Kidney (tissue), 13 donors: ENCODE measurements at regions not wholly inside any gene's neighbourhood (a gene's known extent, or its start where the extent isn't known, plus 50 kb on each side); places are given as distances from the start of the nearest gene placed in this dataset.

Experiments
- DNase-seq, 5 donors: peaks; one replicate each; pipeline ENCODE4 v3.0.0-alpha.2; 2013 to 2020
- FAIRE-seq: peaks from 2 replicates; lab custom pipeline; 2012; peaks lifted over from hg19 to GRCh38; lab: Jason Lieb, UNC
- H3K27ac ChIP-seq, 2 donors: one replicate each; pipeline ENCODE4 v1.7.0; 2013; ENCODE audit warnings: low read depth in 2 of 2, low read length in 2 of 2, inconsistent platforms in 1 of 2
- H3K27me3 ChIP-seq: one replicate; pipeline ENCODE4 v1.7.1; 2013; ENCODE audit warnings: low read length, inconsistent platforms; ENCODE audit not compliant: control insufficient read depth, insufficient read depth
- H3K36me3 ChIP-seq, 3 donors: one replicate each; pipeline versions ENCODE4 v1.7.0 to v1.7.1; 2013; ENCODE audit warnings: low read length in 3 of 3, control low read depth in 1 of 3, inconsistent platforms in 1 of 3; ENCODE audit not compliant: insufficient read depth in 3 of 3, control insufficient read depth in 2 of 3
- H3K4me1 ChIP-seq, 3 donors: one replicate each; pipeline versions ENCODE4 v1.7.0 to v1.7.1; 2013; ENCODE audit warnings: low read length in 3 of 3, inconsistent platforms in 1 of 3, low read depth in 1 of 3; ENCODE audit not compliant: control insufficient read depth in 2 of 3, insufficient read depth in 2 of 3
- H3K4me3 ChIP-seq, 3 donors: one replicate each; pipeline versions ENCODE4 v1.7.0 to v1.8.1; 2013; ENCODE audit warnings: low read length in 3 of 3, control low read depth in 1 of 3, inconsistent platforms in 1 of 3
- H3K9ac ChIP-seq, 3 donors: one replicate each; pipeline versions ENCODE4 v1.7.0 to v1.7.1; 2013; ENCODE audit warnings: low read length in 3 of 3, control low read depth in 1 of 3, inconsistent platforms in 1 of 3
- H3K9me3 ChIP-seq, 3 donors: one replicate each; pipeline versions ENCODE4 v1.7.0 to v1.7.1; 2013; ENCODE audit warnings: low read length in 3 of 3, control low read depth in 1 of 3, inconsistent platforms in 1 of 3; ENCODE audit not compliant: control insufficient read depth in 2 of 3, insufficient read depth in 1 of 3
- intact Hi-C: fragments of 100-400 bp; cut with DNase I; formaldehyde crosslinking; loops from one replicate; pipeline ENCODE4 v1.11.1; 2022
- TF ChIP-seq, protein P1 (sequence below): IDR thresholded peaks from 3 replicates; pipeline ENCODE4 v1.5.1; 2012; ENCODE audit warnings: mild to moderate bottlenecking, moderate library complexity, borderline replicate concordance; ENCODE audit not compliant: insufficient read depth; ENCODE audit errors: extremely low read depth
- donor health status: control.
- donor health status: control.
- donor health status: control.
- donor health status: control.
- donor health status: control.
- donor health status: DM: yes; HTN: yes; CAD: no.
- donor health status: Normal renal cell carcinoma (clear cell type).

DNA sequence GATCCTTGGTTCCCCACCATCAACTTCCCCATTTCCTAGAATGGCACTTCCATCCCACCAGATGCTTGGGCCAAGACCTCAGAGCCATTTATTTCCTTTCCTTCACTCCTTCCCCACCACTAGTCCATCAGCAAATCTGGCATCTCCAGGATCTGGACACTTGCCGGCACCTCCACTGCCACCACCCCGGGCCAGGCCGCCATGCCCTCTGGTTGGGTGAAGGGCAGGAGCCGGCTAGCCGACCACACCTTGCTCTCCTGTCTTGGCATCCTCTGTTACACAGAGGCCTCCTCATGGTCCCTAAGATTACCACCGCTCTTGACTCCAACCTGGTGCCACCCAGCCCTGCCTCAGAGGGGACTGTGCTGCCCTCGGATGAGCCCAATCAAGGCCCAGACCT is 104.5 kb downstream of the RMI2 start:
- Histone ChIP-seq H3K9ac (no peak overlapping the region), H3K36me3 (no peaks in the 10 kb centered on the region), H3K4me3 (no peak overlapping the region), H3K4me1 (no peaks in the 10 kb centered on the region), H3K27me3 (no peaks in the 10 kb centered on the region), H3K9me3 (no peaks in the 10 kb centered on the region), H3K27ac (no peak overlapping the region)
- DNase-seq: no peak
- TF ChIP-seq, protein P1, sequence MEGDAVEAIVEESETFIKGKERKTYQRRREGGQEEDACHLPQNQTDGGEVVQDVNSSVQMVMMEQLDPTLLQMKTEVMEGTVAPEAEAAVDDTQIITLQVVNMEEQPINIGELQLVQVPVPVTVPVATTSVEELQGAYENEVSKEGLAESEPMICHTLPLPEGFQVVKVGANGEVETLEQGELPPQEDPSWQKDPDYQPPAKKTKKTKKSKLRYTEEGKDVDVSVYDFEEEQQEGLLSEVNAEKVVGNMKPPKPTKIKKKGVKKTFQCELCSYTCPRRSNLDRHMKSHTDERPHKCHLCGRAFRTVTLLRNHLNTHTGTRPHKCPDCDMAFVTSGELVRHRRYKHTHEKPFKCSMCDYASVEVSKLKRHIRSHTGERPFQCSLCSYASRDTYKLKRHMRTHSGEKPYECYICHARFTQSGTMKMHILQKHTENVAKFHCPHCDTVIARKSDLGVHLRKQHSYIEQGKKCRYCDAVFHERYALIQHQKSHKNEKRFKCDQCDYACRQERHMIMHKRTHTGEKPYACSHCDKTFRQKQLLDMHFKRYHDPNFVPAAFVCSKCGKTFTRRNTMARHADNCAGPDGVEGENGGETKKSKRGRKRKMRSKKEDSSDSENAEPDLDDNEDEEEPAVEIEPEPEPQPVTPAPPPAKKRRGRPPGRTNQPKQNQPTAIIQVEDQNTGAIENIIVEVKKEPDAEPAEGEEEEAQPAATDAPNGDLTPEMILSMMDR: no peak
- FAIRE-seq: no peak
- intact Hi-C loops: no loop called here

DNA sequence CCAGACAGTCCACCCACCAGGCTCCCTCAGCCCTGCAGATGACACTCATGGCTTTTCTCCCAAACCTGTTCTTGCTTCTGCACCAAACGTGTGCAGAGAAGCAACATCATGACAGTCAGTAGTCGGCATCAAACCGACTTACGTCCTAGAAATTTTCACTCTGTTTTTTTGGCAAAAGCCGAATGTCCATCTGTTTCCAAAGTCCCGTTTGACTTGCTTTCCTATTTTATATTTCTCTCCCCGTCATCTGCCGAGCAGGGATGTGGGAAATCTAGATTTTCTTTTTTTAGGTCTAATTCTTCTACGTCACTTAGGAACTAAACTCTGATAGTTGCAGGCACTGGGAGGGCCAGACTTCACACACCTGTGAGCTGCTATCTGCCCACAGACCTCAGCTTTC is 104.9 kb downstream of the RMI2 start:
- DNase-seq (no peak), FAIRE-seq (no peak)
- no peak overlapping the region for H3K27ac ChIP-seq
- TF ChIP-seq, protein P1: no peak
- H3K36me3 ChIP-seq: no peaks in the 10 kb centered on the region
- H3K9me3 ChIP-seq: no peaks in the 10 kb centered on the region
- no peak overlapping the region for H3K9ac ChIP-seq
- intact Hi-C loops: no loop called here
- H3K27me3 ChIP-seq: no peaks in the 10 kb centered on the region
- H3K4me3 ChIP-seq: no peak overlapping the region
- no peaks in the 10 kb centered on the region for H3K4me1 ChIP-seq

DNA sequence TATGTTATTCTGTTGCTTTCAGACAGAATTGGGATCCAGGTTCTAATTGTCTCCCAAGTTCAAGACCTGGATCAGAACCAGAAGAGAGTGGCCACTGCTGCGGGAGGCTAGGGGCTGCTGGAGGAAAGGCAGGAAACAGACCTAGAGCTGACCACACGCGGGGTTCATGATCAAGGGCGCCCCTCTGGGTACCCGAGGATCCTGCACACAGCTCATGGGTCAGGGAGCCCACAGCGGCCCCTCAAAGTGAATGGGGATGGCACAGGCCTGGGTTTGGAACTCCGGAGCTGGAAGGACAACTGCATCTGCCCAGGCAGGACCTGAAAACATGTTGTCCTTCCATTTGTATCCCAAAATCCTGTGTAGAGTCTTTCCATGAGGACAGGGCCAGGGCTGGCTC is 107.0 kb downstream of the RMI2 start:
- H3K9ac ChIP-seq: no peak overlapping the region
- FAIRE-seq: no peak
- TF ChIP-seq, protein P1: no peak
- no peaks in the 10 kb centered on the region for H3K27me3 ChIP-seq
- H3K27ac ChIP-seq: no peak overlapping the region
- no peaks in the 10 kb centered on the region for H3K9me3 ChIP-seq
- intact Hi-C loops: no loop called here
- H3K36me3 ChIP-seq: no peaks in the 10 kb centered on the region
- no peak overlapping the region for H3K4me3 ChIP-seq
- H3K4me1 ChIP-seq: no peaks in the 10 kb centered on the region
- DNase-seq: no peak

DNA sequence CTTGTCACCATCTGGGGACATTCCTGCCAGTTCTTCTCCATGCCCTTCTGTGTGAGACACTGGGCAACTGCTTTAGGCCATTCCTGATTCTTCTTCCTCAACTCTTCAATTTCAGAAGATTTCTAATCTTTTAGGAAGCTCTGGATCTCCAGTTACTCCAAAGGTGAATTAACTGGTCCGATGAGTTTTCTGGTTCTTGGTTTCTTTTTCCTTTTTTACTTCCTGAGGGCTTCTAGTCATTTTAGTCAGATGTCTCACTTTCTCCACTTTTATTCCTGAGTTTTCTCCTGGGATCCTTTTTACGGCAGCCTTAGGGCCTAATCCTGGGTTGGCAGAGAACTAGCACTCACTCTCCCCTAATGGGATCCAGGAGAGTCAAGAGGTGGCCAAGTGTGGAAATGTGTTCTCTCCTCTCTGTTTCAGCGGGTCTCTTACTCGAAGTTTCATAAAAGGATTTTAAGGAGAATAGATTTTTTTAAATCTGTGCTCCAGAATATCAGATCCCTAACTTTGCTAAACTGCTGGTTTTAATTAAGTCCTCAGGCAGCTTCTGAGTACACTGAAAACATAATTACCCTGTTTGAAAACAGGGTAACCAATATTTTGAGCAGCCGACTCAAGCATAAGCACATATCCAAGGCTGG is 107.6 kb downstream of the RMI2 start:
- TF ChIP-seq, protein P1: no peak
- Histone ChIP-seq H3K27ac (no peak overlapping the region), H3K27me3 (no peaks in the 10 kb centered on the region), H3K36me3 (no peaks in the 10 kb centered on the region), H3K9ac (no peak overlapping the region), H3K4me3 (no peak overlapping the region), H3K4me1 (no peaks in the 10 kb centered on the region), H3K9me3 (no peaks in the 10 kb centered on the region)
- FAIRE-seq (no peak), DNase-seq (no peak)
- intact Hi-C loops: no loop called here
